IMR-90 (cell line): ENCODE measurements at regions not wholly inside any gene's neighbourhood (a gene's known extent, or its start where the extent isn't known, plus 50 kb on each side); places are given as distances from the start of the nearest gene placed in this dataset.

Experiments
- ATAC-seq: fragments of 200-7000 bp; cut with Tn5 transposase; 2 replicates; pipeline ENCODE4 v1.9.1; 2020; ENCODE audit warnings: low read depth, mild to moderate bottlenecking, moderate library complexity
- BruUV-seq: library from RNA; stranded (reverse); fragments of 400-500 nt; replicated peaks from 2 replicates; lab custom pipeline; 2021; lab: Mats Ljungman, UMichigan
- CTCF ChIA-PET: fragments of 300-600 bp; formaldehyde crosslinking; extraction: SDS; loops from one replicate; lab custom pipeline; 2021; ENCODE audit warnings: antibody characterized with exemption; lab: Yijun Ruan, JAX
- POLR2A ChIA-PET: fragments of 300-600 bp; sonication (Branson Sonifier 250); formaldehyde crosslinking; loops from one replicate; lab custom pipeline; 2022; ENCODE audit warnings: antibody characterized with exemption; ENCODE audit not compliant: unreplicated experiment; lab: Charles Lee
- DNase-seq: peaks from one replicate; pipeline ENCODE4 v3.0.0; 2013
- H2AFZ ChIP-seq: replicated peaks from 2 replicates; pipeline ENCODE3; 2013; ENCODE audit warnings: low read length, mild to moderate bottlenecking; ENCODE audit not compliant: poor library complexity
- H2AK5ac ChIP-seq: 2 replicates; pipeline ENCODE4 v1.6.1; 2013; ENCODE audit warnings: low read depth, low read length, inconsistent platforms
- H2AK9ac ChIP-seq: replicated peaks from 2 replicates; pipeline ENCODE3; 2013; ENCODE audit warnings: mild to moderate bottlenecking, low read depth, low read length, moderate library complexity; ENCODE audit not compliant: poor library complexity
- H2BK120ac ChIP-seq: 2 replicates; pipeline ENCODE4 v1.6.1; 2013; ENCODE audit warnings: low read depth, low read length, inconsistent platforms
- H2BK15ac ChIP-seq: 3 replicates; pipeline ENCODE4 v1.6.1; 2013; ENCODE audit warnings: low read depth, low read length, inconsistent platforms
- H2BK20ac ChIP-seq: 2 replicates; pipeline ENCODE4 v1.6.1; 2013; ENCODE audit warnings: low read depth, mild to moderate bottlenecking, inconsistent platforms, low read length, moderate library complexity
- H2BK5ac ChIP-seq: 2 replicates; pipeline ENCODE4 v1.6.1; 2013; ENCODE audit warnings: mild to moderate bottlenecking, low read depth, low read length, inconsistent platforms; ENCODE audit not compliant: poor library complexity, severe bottlenecking
- H3K14ac ChIP-seq: replicated peaks from 2 replicates; pipeline ENCODE4 v1.6.1; 2013; ENCODE audit warnings: low read depth, low read length, inconsistent platforms
- H3K18ac ChIP-seq: 2 replicates; pipeline ENCODE4 v1.6.1; 2013; ENCODE audit warnings: low read depth, low read length, control low read depth
- H3K23ac ChIP-seq: 2 replicates; pipeline ENCODE4 v1.6.1; 2013; ENCODE audit warnings: low read depth, low read length, inconsistent platforms
- H3K27ac ChIP-seq: 2 replicates; pipeline ENCODE4 v1.5.1; 2013; ENCODE audit warnings: mild to moderate bottlenecking, control low read depth, low read length; ENCODE audit not compliant: insufficient read depth
- H3K27me3 ChIP-seq: 2 replicates; pipeline ENCODE4 v1.6.1; 2013; ENCODE audit warnings: low read length; ENCODE audit not compliant: control insufficient read depth, insufficient read depth
- H3K36me3 ChIP-seq: 2 replicates; pipeline ENCODE4 v1.6.1; 2013; ENCODE audit warnings: low read length, mixed read lengths; ENCODE audit not compliant: control insufficient read depth, insufficient read depth
- H3K4ac ChIP-seq: 2 replicates; pipeline ENCODE4 v1.6.1; 2013; ENCODE audit warnings: low read depth, low read length, inconsistent platforms
- H3K4me1 ChIP-seq: 2 replicates; pipeline ENCODE4 v1.6.1; 2013; ENCODE audit warnings: low read length, mixed read lengths; ENCODE audit not compliant: control insufficient read depth, insufficient read depth
- H3K4me2 ChIP-seq: 2 replicates; pipeline ENCODE4 v1.6.1; 2013; ENCODE audit warnings: low read depth, mild to moderate bottlenecking, control low read depth, low read length, moderate library complexity
- H3K4me3 ChIP-seq: 2 replicates; pipeline ENCODE4 v1.5.1; 2013; ENCODE audit warnings: low read depth, mild to moderate bottlenecking, control low read depth, low read length, moderate library complexity; ENCODE audit not compliant: insufficient read depth
- H3K56ac ChIP-seq: 2 replicates; pipeline ENCODE4 v1.6.1; 2013; ENCODE audit warnings: low read length, inconsistent platforms; ENCODE audit not compliant: insufficient read depth; ENCODE audit errors: extremely low read depth
- H3K79me1 ChIP-seq, 2 experiments: 2 replicates each; pipeline ENCODE4 v1.6.1; 2013; ENCODE audit warnings: low read length in 2 of 2, inconsistent platforms in 1 of 2, low read depth in 1 of 2
- H3K9ac ChIP-seq: 2 replicates; pipeline ENCODE4 v1.6.1; 2013; ENCODE audit warnings: low read depth, low read length, control low read depth
- H3K9me1 ChIP-seq: 2 replicates; pipeline ENCODE4 v1.6.1; 2013; ENCODE audit warnings: low read length, inconsistent platforms; ENCODE audit not compliant: insufficient read depth
- H3K9me3 ChIP-seq: 2 replicates; pipeline ENCODE4 v1.6.1; 2013; ENCODE audit warnings: low read length; ENCODE audit not compliant: control insufficient read depth, insufficient read depth
- H4K20me1 ChIP-seq: 2 replicates; pipeline ENCODE4 v1.6.1; 2013; ENCODE audit warnings: low read length, inconsistent platforms; ENCODE audit not compliant: insufficient read depth
- H4K5ac ChIP-seq: 2 replicates; pipeline ENCODE4 v1.6.1; 2013; ENCODE audit warnings: mild to moderate bottlenecking, low read depth, low read length, control low read depth
- H4K8ac ChIP-seq, 2 experiments: 2 replicates each; pipeline ENCODE4 v1.6.1; 2013; ENCODE audit warnings: low read depth in 2 of 2, low read length in 2 of 2, control low read depth in 1 of 2, inconsistent platforms in 1 of 2
- H4K91ac ChIP-seq: 2 replicates; pipeline ENCODE4 v1.6.1; 2013; ENCODE audit warnings: low read depth, low read length, inconsistent platforms; ENCODE audit not compliant: insufficient read depth
- BHLHE40 ChIP-seq: fragments of 150-350 bp; IDR thresholded peaks from 2 replicates; pipeline ENCODE4 v1.6.1; 2016; ENCODE audit warnings: mild to moderate bottlenecking, low read depth, low read length
- CEBPB ChIP-seq: IDR thresholded peaks from 2 replicates; pipeline ENCODE4 v1.6.1; 2012; ENCODE audit warnings: low read depth, low read length, improper control_type of control experiment
- CHD1 ChIP-seq: IDR thresholded peaks from 2 replicates; pipeline ENCODE4 v1.6.1; 2012; ENCODE audit warnings: low read depth, low read length, improper control_type of control experiment
- CTCF ChIP-seq: conservative IDR thresholded peaks from 2 replicates; pipeline ENCODE4 v1.5.1; 2012; ENCODE audit warnings: mild to moderate bottlenecking, low read depth, low read length, improper control_type of control experiment
- FOS ChIP-seq: fragments of 150-350 bp; IDR thresholded peaks from 2 replicates; pipeline ENCODE4 v1.6.1; 2016; ENCODE audit warnings: low read depth, low read length
- MAFK ChIP-seq: IDR thresholded peaks from 2 replicates; pipeline ENCODE4 v1.6.1; 2012; ENCODE audit warnings: low read depth, low read length, improper control_type of control experiment
- MXI1 ChIP-seq: IDR thresholded peaks from 2 replicates; pipeline ENCODE4 v1.6.1; 2012; ENCODE audit warnings: low read depth, mild to moderate bottlenecking, low read length, moderate library complexity, borderline replicate concordance
- NFE2L2 ChIP-seq: fragments of 150-350 bp; IDR thresholded peaks from 2 replicates; pipeline ENCODE4 v1.6.1; 2016; ENCODE audit warnings: low read depth, mild to moderate bottlenecking, low read length
- POLR2A ChIP-seq: IDR thresholded peaks from 2 replicates; pipeline ENCODE4 v1.6.1; 2012; ENCODE audit warnings: mild to moderate bottlenecking, low read depth, low read length
- RAD21 ChIP-seq: IDR thresholded peaks from 2 replicates; pipeline ENCODE4 v1.6.1; 2012; ENCODE audit warnings: low read length, improper control_type of control experiment
- RCOR1 ChIP-seq: IDR thresholded peaks from 2 replicates; pipeline ENCODE4 v1.6.1; 2012; ENCODE audit warnings: mild to moderate bottlenecking, low read length, improper control_type of control experiment; ENCODE audit not compliant: insufficient replicate concordance
- RFX5 ChIP-seq: IDR thresholded peaks from 2 replicates; pipeline ENCODE4 v1.8.0; 2012; ENCODE audit warnings: low read depth, mild to moderate bottlenecking, low read length, moderate library complexity
- SMC3 ChIP-seq: fragments of 150-350 bp; IDR thresholded peaks from 2 replicates; pipeline ENCODE4 v1.6.1; 2016; ENCODE audit warnings: low read depth, mild to moderate bottlenecking, antibody characterized with exemption, low read length, moderate library complexity
- dilution Hi-C: fragments of 300-500 bp; cut with HindIII; formaldehyde crosslinking; loops from one replicate; pipeline ENCODE4 v1.14.3; 2018; ENCODE audit warnings: low sequenced_read_pairs; ENCODE audit not compliant: unreplicated experiment
- in situ Hi-C: fragments of 300-500 bp; cut with MboI; formaldehyde crosslinking; loops from 3 replicates; pipeline ENCODE4 v1.14.3; 2019; ENCODE audit warnings: low sequenced_read_pairs, inconsistent platforms, mixed read lengths
- intact Hi-C: fragments of 100-400 bp; cut with micrococcal nuclease; formaldehyde crosslinking; loops from 2 replicates; pipeline ENCODE4 v1.10.0; 2022
- TF ChIP-seq, protein P1 (sequence below): fragments of 150-350 bp; IDR thresholded peaks from 2 replicates; pipeline ENCODE4 v1.6.1; 2017; ENCODE audit warnings: mild to moderate bottlenecking, antibody characterized with exemption, low read length, low read depth
- TF ChIP-seq, protein P2 (sequence below): fragments of 150-350 bp; IDR thresholded peaks from 2 replicates; pipeline ENCODE4 v1.6.1; 2016; ENCODE audit warnings: low read depth, mild to moderate bottlenecking, low read length, moderate library complexity, borderline replicate concordance

DNA sequence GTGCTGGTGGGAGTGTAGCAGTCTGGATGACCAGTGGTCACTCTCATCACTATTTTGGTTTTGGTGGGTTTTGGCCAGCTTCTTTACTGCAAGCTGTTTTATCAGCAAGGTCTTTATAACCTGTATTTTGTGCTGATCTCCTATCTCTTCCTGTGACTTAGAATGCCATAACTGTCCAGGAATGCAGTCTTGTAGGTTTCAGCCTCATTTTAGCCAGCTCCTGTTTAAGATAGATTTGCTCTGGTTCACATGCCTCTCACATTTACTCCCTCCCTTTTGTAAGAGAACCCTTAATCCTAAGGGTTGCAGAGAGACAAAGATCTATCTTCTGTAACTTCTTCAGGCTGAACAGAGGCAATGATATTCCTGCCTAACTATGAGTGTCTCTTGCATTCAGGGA, 51.2 kb upstream of the INHBA start:
- dilution Hi-C loops: no loop called here
- BruUV-seq: no TSS peak
- CTCF ChIA-PET: interaction anchor here (0.5 to 0.6 kb wide), 3 partner anchors 167 to 1841 kb away, joined by 3 to 5 read pairs (median 3); no protein-coding TSS in a partner anchor
- H3K79me1 ChIP-seq: no peaks in the 10 kb centered on the region
- no peak overlapping the region for H2AFZ ChIP-seq
- no peak overlapping the region for H2BK15ac ChIP-seq
- no peak overlapping the region for H4K91ac ChIP-seq
- no peak overlapping the region for H3K18ac ChIP-seq
- H2BK120ac ChIP-seq: no peak overlapping the region
- H3K4ac ChIP-seq: no peak overlapping the region
- H3K14ac ChIP-seq: no peak overlapping the region
- no peaks in the 10 kb centered on the region for H4K20me1 ChIP-seq
- no peak overlapping the region for H3K23ac ChIP-seq
- no peak overlapping the region for H2BK20ac ChIP-seq
- ATAC-seq: no peak
- no peaks in the 10 kb centered on the region for H3K36me3 ChIP-seq
- no peak overlapping the region for H3K27ac ChIP-seq
- H3K4me1 ChIP-seq: no peaks in the 10 kb centered on the region
- H3K4me3 ChIP-seq: no peak overlapping the region
- no peak overlapping the region for H2AK9ac ChIP-seq
- H4K5ac ChIP-seq: no peak overlapping the region
- intact Hi-C loops: no loop called here
- POLR2A ChIA-PET: no interaction called here
- H3K9ac ChIP-seq: no peak overlapping the region
- H3K9me3 ChIP-seq: peaks cover 7% of the 10 kb centered on the region
- TF ChIP-seq RCOR1 (no peak), RAD21 (no peak), CHD1 (no peak), NFE2L2 (no peak), FOS (no peak), RFX5 (no peak), BHLHE40 (no peak), POLR2A (no peak), SMC3 (no peak), MAFK (no peak), CEBPB (no peak), MXI1 (no peak), CTCF (no peak)
- TF ChIP-seq, protein P1, sequence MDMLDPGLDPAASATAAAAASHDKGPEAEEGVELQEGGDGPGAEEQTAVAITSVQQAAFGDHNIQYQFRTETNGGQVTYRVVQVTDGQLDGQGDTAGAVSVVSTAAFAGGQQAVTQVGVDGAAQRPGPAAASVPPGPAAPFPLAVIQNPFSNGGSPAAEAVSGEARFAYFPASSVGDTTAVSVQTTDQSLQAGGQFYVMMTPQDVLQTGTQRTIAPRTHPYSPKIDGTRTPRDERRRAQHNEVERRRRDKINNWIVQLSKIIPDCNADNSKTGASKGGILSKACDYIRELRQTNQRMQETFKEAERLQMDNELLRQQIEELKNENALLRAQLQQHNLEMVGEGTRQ: no peak
- TF ChIP-seq, protein P2, sequence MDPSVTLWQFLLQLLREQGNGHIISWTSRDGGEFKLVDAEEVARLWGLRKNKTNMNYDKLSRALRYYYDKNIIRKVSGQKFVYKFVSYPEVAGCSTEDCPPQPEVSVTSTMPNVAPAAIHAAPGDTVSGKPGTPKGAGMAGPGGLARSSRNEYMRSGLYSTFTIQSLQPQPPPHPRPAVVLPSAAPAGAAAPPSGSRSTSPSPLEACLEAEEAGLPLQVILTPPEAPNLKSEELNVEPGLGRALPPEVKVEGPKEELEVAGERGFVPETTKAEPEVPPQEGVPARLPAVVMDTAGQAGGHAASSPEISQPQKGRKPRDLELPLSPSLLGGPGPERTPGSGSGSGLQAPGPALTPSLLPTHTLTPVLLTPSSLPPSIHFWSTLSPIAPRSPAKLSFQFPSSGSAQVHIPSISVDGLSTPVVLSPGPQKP: no peak
- no peaks in the 10 kb centered on the region for H3K9me1 ChIP-seq
- no peak overlapping the region for H4K8ac ChIP-seq
- peak; percentile 15 for DNase-seq
- H3K4me2 ChIP-seq: no peak overlapping the region
- H2BK5ac ChIP-seq: no peak overlapping the region
- in situ Hi-C loops: no loop called here
- H3K56ac ChIP-seq: no peak overlapping the region
- H3K27me3 ChIP-seq: no peaks in the 10 kb centered on the region
- H2AK5ac ChIP-seq: no peak overlapping the region
